ENCODE measurements at regions not wholly inside any gene's neighbourhood (a gene's known extent, or its start where the extent isn't known, plus 50 kb on each side); places are given as distances from the start of the nearest gene placed in this dataset.

- TF ChIP-seq, protein P1, sequence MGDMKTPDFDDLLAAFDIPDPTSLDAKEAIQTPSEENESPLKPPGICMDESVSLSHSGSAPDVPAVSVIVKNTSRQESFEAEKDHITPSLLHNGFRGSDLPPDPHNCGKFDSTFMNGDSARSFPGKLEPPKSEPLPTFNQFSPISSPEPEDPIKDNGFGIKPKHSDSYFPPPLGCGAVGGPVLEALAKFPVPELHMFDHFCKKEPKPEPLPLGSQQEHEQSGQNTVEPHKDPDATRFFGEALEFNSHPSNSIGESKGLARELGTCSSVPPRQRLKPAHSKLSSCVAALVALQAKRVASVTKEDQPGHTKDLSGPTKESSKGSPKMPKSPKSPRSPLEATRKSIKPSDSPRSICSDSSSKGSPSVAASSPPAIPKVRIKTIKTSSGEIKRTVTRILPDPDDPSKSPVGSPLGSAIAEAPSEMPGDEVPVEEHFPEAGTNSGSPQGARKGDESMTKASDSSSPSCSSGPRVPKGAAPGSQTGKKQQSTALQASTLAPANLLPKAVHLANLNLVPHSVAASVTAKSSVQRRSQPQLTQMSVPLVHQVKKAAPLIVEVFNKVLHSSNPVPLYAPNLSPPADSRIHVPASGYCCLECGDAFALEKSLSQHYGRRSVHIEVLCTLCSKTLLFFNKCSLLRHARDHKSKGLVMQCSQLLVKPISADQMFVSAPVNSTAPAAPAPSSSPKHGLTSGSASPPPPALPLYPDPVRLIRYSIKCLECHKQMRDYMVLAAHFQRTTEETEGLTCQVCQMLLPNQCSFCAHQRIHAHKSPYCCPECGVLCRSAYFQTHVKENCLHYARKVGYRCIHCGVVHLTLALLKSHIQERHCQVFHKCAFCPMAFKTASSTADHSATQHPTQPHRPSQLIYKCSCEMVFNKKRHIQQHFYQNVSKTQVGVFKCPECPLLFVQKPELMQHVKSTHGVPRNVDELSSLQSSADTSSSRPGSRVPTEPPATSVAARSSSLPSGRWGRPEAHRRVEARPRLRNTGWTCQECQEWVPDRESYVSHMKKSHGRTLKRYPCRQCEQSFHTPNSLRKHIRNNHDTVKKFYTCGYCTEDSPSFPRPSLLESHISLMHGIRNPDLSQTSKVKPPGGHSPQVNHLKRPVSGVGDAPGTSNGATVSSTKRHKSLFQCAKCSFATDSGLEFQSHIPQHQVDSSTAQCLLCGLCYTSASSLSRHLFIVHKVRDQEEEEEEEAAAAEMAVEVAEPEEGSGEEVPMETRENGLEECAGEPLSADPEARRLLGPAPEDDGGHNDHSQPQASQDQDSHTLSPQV (IDR thresholded peaks at IDR 0.05) = no peak
- TF ChIP-seq MYC (IDR thresholded peaks at IDR 0.05; ENCODE audit: insufficient read depth, insufficient read length, insufficient replicate concordance, low read length, severe bottlenecking) = no peak
- no peak for TF ChIP-seq NBN (IDR thresholded peaks at IDR 0.05)
- no peak for TF ChIP-seq TBL1XR1 (IDR thresholded peaks at IDR 0.05; ENCODE audit: low read depth, low read length)
- no peak for TF ChIP-seq SKIL (IDR thresholded peaks at IDR 0.05; ENCODE audit: low read depth, poor library complexity, severe bottlenecking)
- TF ChIP-seq, protein P2, sequence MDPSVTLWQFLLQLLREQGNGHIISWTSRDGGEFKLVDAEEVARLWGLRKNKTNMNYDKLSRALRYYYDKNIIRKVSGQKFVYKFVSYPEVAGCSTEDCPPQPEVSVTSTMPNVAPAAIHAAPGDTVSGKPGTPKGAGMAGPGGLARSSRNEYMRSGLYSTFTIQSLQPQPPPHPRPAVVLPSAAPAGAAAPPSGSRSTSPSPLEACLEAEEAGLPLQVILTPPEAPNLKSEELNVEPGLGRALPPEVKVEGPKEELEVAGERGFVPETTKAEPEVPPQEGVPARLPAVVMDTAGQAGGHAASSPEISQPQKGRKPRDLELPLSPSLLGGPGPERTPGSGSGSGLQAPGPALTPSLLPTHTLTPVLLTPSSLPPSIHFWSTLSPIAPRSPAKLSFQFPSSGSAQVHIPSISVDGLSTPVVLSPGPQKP (IDR thresholded peaks at IDR 0.05; ENCODE audit: low read depth, low read length) = no peak
- TF ChIP-seq BRCA1 (IDR thresholded peaks at IDR 0.05; ENCODE audit: low read depth, low read length) = no peak
These were observed 71.7 kb upstream of the TNFSF18 start (continued) for GRCh38 chr1:173122344-173122935.

Measured in GM12878 (cell line).